Liver (tissue), 3 donors: ENCODE measurements at regions not wholly inside any gene's neighbourhood (a gene's known extent, or its start where the extent isn't known, plus 50 kb on each side); places are given as distances from the start of the nearest gene placed in this dataset.

Experiments
- CTCF ChIP-seq: fragments of 150-350 bp; IDR thresholded peaks from 2 replicates; pipeline ENCODE4 v1.5.1; 2017; ENCODE audit warnings: improper control_type of control experiment, low read depth, low read length; ENCODE audit not compliant: missing input control
- EGR1 ChIP-seq, 2 donors: IDR thresholded peaks; 2 replicates each; pipeline ENCODE4 v1.6.1; 2016 to 2018; ENCODE audit warnings: antibody characterized with exemption in 2 of 2, low read depth in 2 of 2
- GABPA ChIP-seq, 2 donors: IDR thresholded peaks in 1 of 2; conservative IDR thresholded peaks in 1 of 2; 2 replicates each; pipeline ENCODE4 v1.6.1; 2016; ENCODE audit warnings: antibody characterized with exemption in 2 of 2, mild to moderate bottlenecking in 1 of 2, moderate library complexity in 1 of 2
- JUND ChIP-seq, 2 donors: IDR thresholded peaks; 2 replicates each; pipeline ENCODE4 v1.6.1; 2016; ENCODE audit warnings: antibody characterized with exemption in 2 of 2
- REST ChIP-seq: IDR thresholded peaks from 2 replicates; pipeline ENCODE4 v1.6.1; 2016; ENCODE audit warnings: antibody characterized with exemption, mild to moderate bottlenecking
- YY1 ChIP-seq: IDR thresholded peaks from 2 replicates; pipeline ENCODE4 v1.6.1; 2016; ENCODE audit warnings: antibody characterized with exemption, mild to moderate bottlenecking
- ZBTB33 ChIP-seq: IDR thresholded peaks from 2 replicates; pipeline ENCODE4 v1.6.1; 2016; ENCODE audit warnings: antibody characterized with exemption
- donor health status: healthy.
- donor health status: healthy.

- TF ChIP-seq CTCF (no peak), GABPA (IDR thresholded peaks at IDR 0.05 in 1 of 2, conservative IDR thresholded peaks at IDR 0.05 in 1 of 2) (no peak), REST (no peak), JUND (IDR thresholded peaks at IDR 0.05) (no peak), YY1 (no peak), EGR1 (IDR thresholded peaks at IDR 0.05; ENCODE audit: low read depth in 2 of 2) (no peak), ZBTB33 (no peak)
Measured at GRCh38 chr12:97309921-97310320, 152.7 kb upstream of the RMST start.
